ENCODE measurements at regions not wholly inside any gene's neighbourhood (a gene's known extent, or its start where the extent isn't known, plus 50 kb on each side); places are given as distances from the start of the nearest gene placed in this dataset.
"Not testable (repeated sequence)": the region's sequence is repeated elsewhere in the genome, so short reads cannot be mapped to it uniquely, and the experiment has no call there.

DNA sequence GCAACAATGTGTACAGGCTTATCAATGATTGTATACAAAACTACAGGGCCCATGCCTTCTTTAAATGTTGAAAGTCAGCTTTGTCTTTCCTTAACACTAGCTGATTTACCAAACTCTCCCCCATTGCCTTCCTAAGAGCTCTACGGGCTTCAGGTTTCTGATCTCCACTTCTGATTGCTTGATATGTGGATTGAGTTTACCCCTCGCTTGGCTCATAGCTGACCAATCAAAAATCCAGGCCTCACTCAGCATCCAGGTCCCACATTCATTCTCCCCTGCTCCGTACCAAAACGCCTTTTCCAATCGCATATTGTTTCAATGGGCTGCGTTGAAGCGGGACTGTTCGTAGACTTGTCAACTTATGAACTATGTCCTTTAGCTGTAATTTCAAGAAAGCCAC, 195.1 kb upstream of the TOX3 start:
- no peaks in the 10 kb centered on the region for H3K27me3 ChIP-seq (ENCODE audit: control insufficient read depth, insufficient read depth, low read length)
- no peaks in the 10 kb centered on the region for H3K4me1 ChIP-seq (ENCODE audit: control insufficient read depth, insufficient read depth, low read length)
- H3K9ac ChIP-seq (ENCODE audit: low read length) = no peak overlapping the region
- no peak overlapping the region for H3K4me3 ChIP-seq (ENCODE audit: low read length)
- H3K9me3 ChIP-seq (ENCODE audit: control insufficient read depth, low read length) = no peaks in the 10 kb centered on the region
- no peaks in the 10 kb centered on the region for H3K36me3 ChIP-seq (ENCODE audit: control insufficient read depth, insufficient read depth, low read length)

DNA sequence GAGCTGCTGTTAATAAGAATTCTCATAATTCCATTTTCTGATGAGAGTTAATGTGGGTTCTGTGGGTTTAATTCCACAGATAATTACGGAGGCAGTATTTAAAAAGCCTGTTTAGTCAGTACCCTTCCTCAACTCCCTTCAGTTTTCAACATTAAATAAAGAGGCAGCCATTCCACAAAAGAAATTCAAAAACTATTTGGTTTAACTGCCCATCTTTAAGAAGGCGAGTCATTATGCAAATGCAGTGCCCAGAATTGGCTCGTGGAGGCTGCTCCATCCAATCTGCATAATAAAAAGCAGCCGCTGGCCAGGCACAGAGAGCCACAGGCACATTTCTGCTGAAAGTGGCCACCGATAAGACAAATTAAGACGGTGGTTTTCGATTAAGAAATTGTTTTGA, 194.4 kb upstream of the TOX3 start:
- H3K36me3 ChIP-seq (ENCODE audit: control insufficient read depth, insufficient read depth, low read length) = no peaks in the 10 kb centered on the region
- no peaks in the 10 kb centered on the region for H3K9me3 ChIP-seq (ENCODE audit: control insufficient read depth, low read length)
- no peaks in the 10 kb centered on the region for H3K4me1 ChIP-seq (ENCODE audit: control insufficient read depth, insufficient read depth, low read length)
- no peak overlapping the region for H3K4me3 ChIP-seq (ENCODE audit: low read length)
- H3K27me3 ChIP-seq (ENCODE audit: control insufficient read depth, insufficient read depth, low read length) = no peaks in the 10 kb centered on the region
- no peak overlapping the region for H3K9ac ChIP-seq (ENCODE audit: low read length)

GRCh38 chr16:52740766-52741165, 193.8 kb upstream of the TOX3 start:
- Histone ChIP-seq H3K9me3 (ENCODE audit: control insufficient read depth, low read length) (no peaks in the 10 kb centered on the region), H3K4me3 (ENCODE audit: low read length) (no peak overlapping the region), H3K9ac (ENCODE audit: low read length) (no peak overlapping the region), H3K36me3 (ENCODE audit: control insufficient read depth, insufficient read depth, low read length) (no peaks in the 10 kb centered on the region), H3K27me3 (ENCODE audit: control insufficient read depth, insufficient read depth, low read length) (no peaks in the 10 kb centered on the region), H3K4me1 (ENCODE audit: control insufficient read depth, insufficient read depth, low read length) (no peaks in the 10 kb centered on the region)

- H3K4me1 ChIP-seq (ENCODE audit: control insufficient read depth, insufficient read depth, low read length) = no peaks in the 10 kb centered on the region
- H3K27me3 ChIP-seq (ENCODE audit: control insufficient read depth, insufficient read depth, low read length) = no peaks in the 10 kb centered on the region
- H3K4me3 ChIP-seq (ENCODE audit: low read length) = no peak overlapping the region
- no peaks in the 10 kb centered on the region for H3K9me3 ChIP-seq (ENCODE audit: control insufficient read depth, low read length)
- no peaks in the 10 kb centered on the region for H3K36me3 ChIP-seq (ENCODE audit: control insufficient read depth, insufficient read depth, low read length)
- H3K9ac ChIP-seq (ENCODE audit: low read length) = no peak overlapping the region
These were observed 193.4 kb upstream of the TOX3 start for GRCh38 chr16:52740333-52740732.

GRCh38 chr16:52738992-52739391, 192.0 kb upstream of the TOX3 start:
- H3K9ac ChIP-seq (ENCODE audit: low read length); H3K4me1 ChIP-seq (ENCODE audit: control insufficient read depth, insufficient read depth, low read length); H3K4me3 ChIP-seq (ENCODE audit: low read length); H3K27me3 ChIP-seq (ENCODE audit: control insufficient read depth, insufficient read depth, low read length); H3K36me3 ChIP-seq (ENCODE audit: control insufficient read depth, insufficient read depth, low read length); H3K9me3 ChIP-seq (ENCODE audit: control insufficient read depth, low read length): not testable (repeated sequence)

- H3K36me3 ChIP-seq (ENCODE audit: control insufficient read depth, insufficient read depth, low read length) = no peaks in the 10 kb centered on the region
- no peaks in the 10 kb centered on the region for H3K4me1 ChIP-seq (ENCODE audit: control insufficient read depth, insufficient read depth, low read length)
- H3K4me3 ChIP-seq (ENCODE audit: low read length) = no peak overlapping the region
- no peaks in the 10 kb centered on the region for H3K27me3 ChIP-seq (ENCODE audit: control insufficient read depth, insufficient read depth, low read length)
- H3K9me3 ChIP-seq (ENCODE audit: control insufficient read depth, low read length) = no peaks in the 10 kb centered on the region
- no peak overlapping the region for H3K9ac ChIP-seq (ENCODE audit: low read length)
These were observed 184.4 kb upstream of the TOX3 start for GRCh38 chr16:52731219-52731875.

DNA sequence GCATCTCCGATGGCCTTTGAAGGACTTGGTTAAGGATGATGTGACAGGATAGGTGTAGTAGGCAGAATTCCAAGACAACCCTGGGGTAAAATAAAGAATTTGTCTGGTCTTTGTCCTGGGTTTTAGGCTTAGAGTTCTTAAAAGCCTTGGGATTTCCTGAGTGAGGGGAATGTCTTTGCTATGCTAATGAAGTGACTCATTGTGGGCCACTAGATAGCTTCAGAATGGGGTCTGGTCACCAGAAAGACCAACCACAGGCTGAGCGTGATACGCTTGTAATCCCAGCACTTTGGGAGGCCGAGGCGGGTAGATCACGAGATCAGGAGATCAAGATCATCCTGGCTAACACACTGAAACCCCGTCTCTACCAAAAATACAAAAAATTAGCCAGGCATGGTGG, 182.8 kb upstream of the TOX3 start:
- H3K4me1 ChIP-seq (ENCODE audit: control insufficient read depth, insufficient read depth, low read length) = no peaks in the 10 kb centered on the region
- H3K9me3 ChIP-seq (ENCODE audit: control insufficient read depth, low read length) = no peaks in the 10 kb centered on the region
- H3K4me3 ChIP-seq (ENCODE audit: low read length) = no peak overlapping the region
- no peaks in the 10 kb centered on the region for H3K36me3 ChIP-seq (ENCODE audit: control insufficient read depth, insufficient read depth, low read length)
- H3K27me3 ChIP-seq (ENCODE audit: control insufficient read depth, insufficient read depth, low read length) = no peaks in the 10 kb centered on the region
- H3K9ac ChIP-seq (ENCODE audit: low read length) = no peak overlapping the region

GRCh38 chr16:52727849-52728248, 180.9 kb upstream of the TOX3 start:
- no peaks in the 10 kb centered on the region for H3K9me3 ChIP-seq (ENCODE audit: control insufficient read depth, low read length)
- H3K36me3 ChIP-seq (ENCODE audit: control insufficient read depth, insufficient read depth, low read length) = no peaks in the 10 kb centered on the region
- no peak overlapping the region for H3K4me3 ChIP-seq (ENCODE audit: low read length)
- no peaks in the 10 kb centered on the region for H3K4me1 ChIP-seq (ENCODE audit: control insufficient read depth, insufficient read depth, low read length)
- H3K9ac ChIP-seq (ENCODE audit: low read length) = no peak overlapping the region
- no peaks in the 10 kb centered on the region for H3K27me3 ChIP-seq (ENCODE audit: control insufficient read depth, insufficient read depth, low read length)

DNA sequence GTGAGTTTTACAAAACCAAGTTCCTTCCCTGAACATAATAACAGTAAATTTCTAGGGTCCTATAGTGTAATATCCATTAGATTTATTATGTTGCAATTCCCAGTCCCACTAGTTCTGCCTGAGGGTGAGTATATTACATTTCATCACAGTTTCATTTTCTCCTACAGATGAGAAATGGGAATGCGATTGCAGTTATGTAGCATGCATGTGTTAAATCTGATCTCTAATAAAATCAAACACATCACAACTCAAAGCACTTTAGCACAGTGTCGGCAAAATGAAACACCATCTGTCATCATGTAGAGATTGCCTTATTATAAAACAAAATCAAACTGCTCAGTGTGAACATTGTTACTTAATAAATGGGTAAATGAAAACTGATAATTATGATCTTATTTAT, 180.5 kb upstream of the TOX3 start:
- no peaks in the 10 kb centered on the region for H3K36me3 ChIP-seq (ENCODE audit: control insufficient read depth, insufficient read depth, low read length)
- H3K9me3 ChIP-seq (ENCODE audit: control insufficient read depth, low read length) = no peaks in the 10 kb centered on the region
- no peaks in the 10 kb centered on the region for H3K4me1 ChIP-seq (ENCODE audit: control insufficient read depth, insufficient read depth, low read length)
- no peak overlapping the region for H3K4me3 ChIP-seq (ENCODE audit: low read length)
- H3K27me3 ChIP-seq (ENCODE audit: control insufficient read depth, insufficient read depth, low read length) = no peaks in the 10 kb centered on the region
- H3K9ac ChIP-seq (ENCODE audit: low read length) = no peak overlapping the region

- H3K36me3 ChIP-seq (ENCODE audit: control insufficient read depth, insufficient read depth, low read length) = no peaks in the 10 kb centered on the region
- no peak overlapping the region for H3K4me3 ChIP-seq (ENCODE audit: low read length)
- no peaks in the 10 kb centered on the region for H3K9me3 ChIP-seq (ENCODE audit: control insufficient read depth, low read length)
- no peak overlapping the region for H3K9ac ChIP-seq (ENCODE audit: low read length)
- peaks cover 3% of the 10 kb centered on the region for H3K4me1 ChIP-seq (ENCODE audit: control insufficient read depth, insufficient read depth, low read length)
- H3K27me3 ChIP-seq (ENCODE audit: control insufficient read depth, insufficient read depth, low read length) = no peaks in the 10 kb centered on the region
These were observed 178.5 kb upstream of the TOX3 start for GRCh38 chr16:52725461-52725860.

DNA sequence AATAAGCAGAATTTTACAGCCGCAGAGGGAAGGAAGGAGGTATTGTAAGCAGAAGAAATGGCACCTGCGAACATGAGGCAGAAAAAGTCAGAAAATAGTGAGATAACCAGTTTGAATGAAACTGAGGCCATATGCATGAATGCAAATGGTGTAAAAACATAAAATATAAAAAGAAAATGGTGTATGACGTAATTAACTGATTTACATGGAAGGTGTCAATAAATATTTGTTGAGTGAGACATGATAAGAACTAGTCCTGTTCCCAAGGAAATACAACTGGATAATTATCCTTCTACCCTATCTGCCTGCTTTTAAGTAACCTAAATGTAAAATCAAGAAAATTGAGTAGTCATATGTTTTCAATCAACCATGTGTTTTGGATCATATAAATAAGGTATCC, 178.1 kb upstream of the TOX3 start:
- H3K4me1 ChIP-seq (ENCODE audit: control insufficient read depth, insufficient read depth, low read length) = peaks cover 3% of the 10 kb centered on the region
- H3K27me3 ChIP-seq (ENCODE audit: control insufficient read depth, insufficient read depth, low read length) = no peaks in the 10 kb centered on the region
- H3K4me3 ChIP-seq (ENCODE audit: low read length) = no peak overlapping the region
- H3K9me3 ChIP-seq (ENCODE audit: control insufficient read depth, low read length) = no peaks in the 10 kb centered on the region
- no peak overlapping the region for H3K9ac ChIP-seq (ENCODE audit: low read length)
- H3K36me3 ChIP-seq (ENCODE audit: control insufficient read depth, insufficient read depth, low read length) = no peaks in the 10 kb centered on the region

DNA sequence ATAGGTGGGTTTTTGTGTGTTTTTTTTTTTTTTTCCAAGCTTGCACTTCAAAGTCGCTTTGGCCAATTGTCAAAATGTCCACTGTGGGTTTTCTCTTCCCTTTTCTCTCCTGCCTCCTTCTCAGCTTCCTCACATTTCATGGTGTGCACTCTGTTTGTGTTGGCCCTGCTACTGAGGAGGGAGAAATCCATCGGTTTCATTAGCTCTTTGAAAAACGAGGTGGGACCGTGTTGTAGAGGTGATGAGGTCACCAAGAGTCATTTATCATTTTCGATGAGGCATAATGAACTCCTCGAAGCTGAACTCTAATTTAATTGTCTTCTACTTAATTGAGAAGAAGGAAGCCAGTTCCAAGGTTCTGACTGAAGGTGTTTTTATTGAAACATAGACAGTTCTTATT, 174.4 kb upstream of the TOX3 start:
- Histone ChIP-seq H3K9ac (ENCODE audit: low read length) (no peak overlapping the region), H3K9me3 (ENCODE audit: control insufficient read depth, low read length) (no peaks in the 10 kb centered on the region), H3K27me3 (ENCODE audit: control insufficient read depth, insufficient read depth, low read length) (no peaks in the 10 kb centered on the region), H3K4me1 (ENCODE audit: control insufficient read depth, insufficient read depth, low read length) (peaks cover 3% of the 10 kb centered on the region), H3K36me3 (ENCODE audit: control insufficient read depth, insufficient read depth, low read length) (no peaks in the 10 kb centered on the region), H3K4me3 (ENCODE audit: low read length) (no peak overlapping the region)

GRCh38 chr16:52718046-52718445, 171.1 kb upstream of the TOX3 start:
- Histone ChIP-seq H3K4me3 (ENCODE audit: low read length) (no peak overlapping the region), H3K9me3 (ENCODE audit: control insufficient read depth, low read length) (no peaks in the 10 kb centered on the region), H3K36me3 (ENCODE audit: control insufficient read depth, insufficient read depth, low read length) (no peaks in the 10 kb centered on the region), H3K9ac (ENCODE audit: low read length) (no peak overlapping the region), H3K27me3 (ENCODE audit: control insufficient read depth, insufficient read depth, low read length) (no peaks in the 10 kb centered on the region), H3K4me1 (ENCODE audit: control insufficient read depth, insufficient read depth, low read length) (peaks cover 3% of the 10 kb centered on the region)
